GM18498 (cell line): ENCODE measurements at regions not wholly inside any gene's neighbourhood (a gene's known extent, or its start where the extent isn't known, plus 50 kb on each side); places are given as distances from the start of the nearest gene placed in this dataset.
"Not testable (repeated sequence)": the region's sequence is repeated elsewhere in the genome, so short reads cannot be mapped to it uniquely, and the experiment has no call there.

ENCODE experiments used
- ATAC-seq: cut with Tn5 transposase; IDR thresholded peaks from one replicate; pipeline ENCODE4 v1.9.1; 2021; ENCODE audit warnings: mild to moderate bottlenecking, moderate library complexity; ENCODE audit not compliant: unreplicated experiment

GRCh38 chr14:71616013-71616412, 316.2 kb upstream of the RGS6 start:
- ATAC-seq = no peak

GRCh38 chr14:71618047-71618446, 314.2 kb upstream of the RGS6 start:
- ATAC-seq = no peak

GRCh38 chr14:71618716-71619115, 313.5 kb upstream of the RGS6 start:
- ATAC-seq = no peak

GRCh38 chr14:71619472-71619871, 312.8 kb upstream of the RGS6 start:
- ATAC-seq = no peak

- ATAC-seq = no peak
These were observed 311.8 kb upstream of the RGS6 start for GRCh38 chr14:71620401-71620800.

- no peak for ATAC-seq
These were observed 311.0 kb upstream of the RGS6 start for GRCh38 chr14:71621276-71621675.

- ATAC-seq = no peak
These were observed 310.1 kb upstream of the RGS6 start for GRCh38 chr14:71621980-71622605.

- ATAC-seq = no peak
These were observed 308.3 kb upstream of the RGS6 start for GRCh38 chr14:71623939-71624338.

- ATAC-seq = no peak
These were observed 307.1 kb upstream of the RGS6 start for GRCh38 chr14:71625175-71625574.

- no peak for ATAC-seq
These were observed 306.1 kb upstream of the RGS6 start for GRCh38 chr14:71625891-71626701.

GRCh38 chr14:71628433-71628832, 303.8 kb upstream of the RGS6 start:
- no peak for ATAC-seq

- ATAC-seq = no peak
These were observed 303.0 kb upstream of the RGS6 start for GRCh38 chr14:71629250-71629649.

GRCh38 chr14:71629765-71630492, 302.3 kb upstream of the RGS6 start:
- no peak for ATAC-seq

GRCh38 chr14:71631030-71631429, 301.2 kb upstream of the RGS6 start:
- ATAC-seq = not testable (repeated sequence)

- ATAC-seq = no peak
These were observed 299.7 kb upstream of the RGS6 start for GRCh38 chr14:71632440-71632946.

- no peak for ATAC-seq
These were observed 296.2 kb upstream of the RGS6 start for GRCh38 chr14:71636076-71636475.

GRCh38 chr14:71636820-71637471, 295.3 kb upstream of the RGS6 start:
- ATAC-seq = no peak

GRCh38 chr14:71638523-71639196, 293.6 kb upstream of the RGS6 start:
- ATAC-seq = no peak

- no peak for ATAC-seq
These were observed 289.5 kb upstream of the RGS6 start for GRCh38 chr14:71642715-71643114.

- no peak for ATAC-seq
These were observed 286.6 kb upstream of the RGS6 start for GRCh38 chr14:71645656-71646055.

GRCh38 chr14:71646518-71646917, 285.7 kb upstream of the RGS6 start:
- no peak for ATAC-seq
